ENCODE measurements at regions not wholly inside any gene's neighbourhood (a gene's known extent, or its start where the extent isn't known, plus 50 kb on each side); places are given as distances from the start of the nearest gene placed in this dataset.
"Not testable (repeated sequence)": the region's sequence is repeated elsewhere in the genome, so short reads cannot be mapped to it uniquely, and the experiment has no call there.

DNA sequence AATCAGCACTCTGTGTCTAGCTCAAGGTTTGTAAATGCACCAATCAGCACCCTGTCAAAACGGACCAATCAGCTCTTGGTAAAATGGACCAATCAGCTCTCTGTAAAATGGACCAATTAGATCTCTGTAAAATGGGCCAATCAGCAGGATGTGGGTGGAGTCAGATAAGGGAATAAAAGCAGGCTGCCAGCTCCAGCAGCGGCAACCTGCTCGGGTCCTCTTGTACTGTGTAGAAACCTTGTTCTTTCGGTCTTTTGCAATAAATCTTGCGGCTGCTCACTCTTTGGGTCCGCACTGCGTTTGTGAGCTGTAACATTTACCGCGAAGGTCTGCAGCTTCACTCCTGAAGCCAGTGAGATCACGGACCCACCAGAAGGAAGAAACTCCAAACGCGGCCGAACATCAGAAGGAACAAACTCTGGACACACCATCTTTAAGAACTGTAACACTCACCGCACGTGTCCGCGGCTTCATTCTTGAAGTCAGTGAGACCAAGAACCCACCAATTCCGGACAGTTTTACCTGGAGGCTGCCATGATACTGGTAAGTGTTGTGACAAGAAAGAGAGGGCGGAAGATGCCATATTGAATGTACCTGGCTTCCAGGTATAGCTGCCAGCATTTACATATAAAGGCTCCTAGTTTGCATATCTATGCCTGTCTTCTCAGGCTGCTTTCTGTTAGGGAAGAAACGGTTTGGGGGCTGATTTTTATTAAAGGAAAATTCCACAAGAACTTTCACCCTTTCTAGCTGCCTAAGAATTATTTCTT, 758.5 kb upstream of the CTNND2 start:
- Histone ChIP-seq H3K36me3 (ENCODE audit: control insufficient read depth in 2 of 2, insufficient read depth in 2 of 2, low read length in 1 of 2) (no peaks in the 10 kb centered on the region), H3K27ac (ENCODE audit: low read depth in 1 of 2, low read length in 1 of 2) (no peak overlapping the region), H3K4me3 (ENCODE audit: low read length in 2 of 2) (no peak overlapping the region), H3K9me3 (ENCODE audit: control insufficient read depth in 2 of 2, insufficient read depth in 1 of 2, low read length in 1 of 2) (peaks cover 0 to 19% of the 10 kb centered on the region in 2 donors), H3K27me3 (ENCODE audit: control insufficient read depth in 2 of 2, insufficient read depth in 1 of 2, low read length in 1 of 2) (no peaks in the 10 kb centered on the region), H3K4me1 (ENCODE audit: control insufficient read depth in 2 of 2, insufficient read depth in 2 of 2, low read length in 2 of 2) (no peaks in the 10 kb centered on the region)
- no peak for DNase-seq (ENCODE audit: low read depth in 6 of 9, low spot score in 9 of 9)
- 92% methylated on average over 20 of the region's 20 CpGs for WGBS

DNA sequence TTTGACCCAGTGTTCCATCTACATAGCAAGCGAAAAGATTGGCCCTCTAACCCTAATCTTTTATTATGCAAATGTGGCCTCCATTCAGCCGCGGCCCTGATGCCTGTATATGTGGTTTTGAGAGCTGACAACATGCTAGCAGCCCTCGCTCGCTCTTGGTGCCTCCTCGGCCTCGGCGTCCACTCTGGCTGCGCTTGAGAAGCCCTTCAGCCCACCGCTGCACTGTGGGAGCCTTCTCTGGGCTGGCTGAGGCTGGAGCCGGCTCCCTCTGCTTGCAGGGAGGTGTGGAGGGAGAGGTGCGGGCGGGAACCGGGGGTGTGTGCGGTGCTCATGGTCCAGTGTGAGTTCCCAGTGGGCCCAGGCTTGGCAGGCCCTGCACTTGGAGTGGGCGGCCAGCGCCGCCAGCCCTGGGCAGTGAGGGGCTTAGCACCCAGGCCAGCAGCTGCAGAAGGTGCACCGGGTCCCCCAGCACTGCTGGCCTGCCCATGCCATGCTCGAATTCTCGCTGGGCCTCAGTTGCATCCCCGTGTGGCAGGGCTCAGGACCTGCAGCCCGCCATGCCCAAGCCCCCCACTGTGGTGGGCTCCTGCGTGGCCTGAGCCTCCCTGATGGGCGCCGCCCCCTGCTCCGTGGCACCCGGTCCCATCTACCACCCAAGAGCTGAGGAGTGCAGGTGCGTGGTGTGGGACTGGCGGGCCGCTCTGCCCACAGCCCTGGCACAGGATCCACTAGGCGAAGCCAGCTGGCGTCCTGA, 757.5 kb upstream of the CTNND2 start:
- no peaks in the 10 kb centered on the region for H3K36me3 ChIP-seq (ENCODE audit: control insufficient read depth in 2 of 2, insufficient read depth in 2 of 2, low read length in 1 of 2)
- peaks cover 0 to 19% of the 10 kb centered on the region in 2 donors for H3K9me3 ChIP-seq (ENCODE audit: control insufficient read depth in 2 of 2, insufficient read depth in 1 of 2, low read length in 1 of 2)
- no peaks in the 10 kb centered on the region for H3K4me1 ChIP-seq (ENCODE audit: control insufficient read depth in 2 of 2, insufficient read depth in 2 of 2, low read length in 2 of 2)
- DNase-seq (ENCODE audit: low read depth in 6 of 9, low spot score in 9 of 9) = no peak
- H3K27ac ChIP-seq (ENCODE audit: low read depth in 1 of 2, low read length in 1 of 2) = no peak overlapping the region
- H3K4me3 ChIP-seq (ENCODE audit: low read length in 2 of 2) = no peak overlapping the region
- WGBS = 96% methylated on average over 33 of the region's 33 CpGs
- H3K27me3 ChIP-seq (ENCODE audit: control insufficient read depth in 2 of 2, insufficient read depth in 1 of 2, low read length in 1 of 2) = no peaks in the 10 kb centered on the region

DNA sequence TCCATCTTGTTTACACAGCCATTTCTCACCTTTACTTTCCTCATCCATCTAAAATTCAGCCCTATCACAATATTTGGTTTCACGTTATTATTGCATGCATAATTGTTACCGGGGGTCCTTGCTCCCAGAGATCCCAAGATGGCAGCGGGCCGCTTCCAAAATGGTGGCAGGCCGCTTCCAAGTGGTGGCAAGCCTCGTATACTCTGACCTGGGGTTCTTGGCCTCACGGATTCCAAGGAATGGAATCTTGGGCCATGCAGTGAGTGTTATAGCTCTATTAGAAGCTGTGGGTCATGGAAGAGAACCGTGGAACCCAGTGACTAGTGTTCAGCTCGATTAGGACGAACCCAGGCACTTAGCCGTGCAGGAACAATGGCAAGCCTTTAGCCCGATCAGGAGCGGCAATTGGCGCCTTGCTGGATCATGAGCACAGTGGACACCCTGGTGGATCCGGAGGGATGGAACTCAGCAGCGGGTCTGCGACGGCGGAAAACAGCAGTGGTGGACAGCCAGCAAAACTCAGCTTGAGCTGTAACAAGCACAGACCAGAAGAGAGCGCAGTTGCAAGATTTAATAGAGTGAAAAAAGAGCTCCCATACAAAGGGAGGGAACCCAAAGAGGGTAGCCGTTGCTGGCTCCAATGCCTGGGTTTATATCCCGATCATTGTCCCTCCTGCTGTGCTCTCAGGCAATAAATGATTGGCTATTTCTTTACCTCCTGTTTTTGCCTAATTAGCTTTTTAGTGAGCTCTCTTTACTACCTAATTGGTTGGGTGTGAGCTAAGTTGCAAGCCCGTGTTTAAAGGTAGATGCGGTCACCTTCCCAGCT, 756.2 kb upstream of the CTNND2 start:
- not testable (repeated sequence) for H3K4me1 ChIP-seq (ENCODE audit: control insufficient read depth in 2 of 2, insufficient read depth in 2 of 2, low read length in 2 of 2); H3K36me3 ChIP-seq (ENCODE audit: control insufficient read depth in 2 of 2, insufficient read depth in 2 of 2, low read length in 1 of 2); H3K4me3 ChIP-seq (ENCODE audit: low read length in 2 of 2); H3K27ac ChIP-seq (ENCODE audit: low read depth in 1 of 2, low read length in 1 of 2); H3K27me3 ChIP-seq (ENCODE audit: control insufficient read depth in 2 of 2, insufficient read depth in 1 of 2, low read length in 1 of 2); DNase-seq (ENCODE audit: low read depth in 6 of 9, low spot score in 9 of 9)
- peaks cover 0 to 19% of the 10 kb centered on the region in 2 donors for H3K9me3 ChIP-seq (ENCODE audit: control insufficient read depth in 2 of 2, insufficient read depth in 1 of 2, low read length in 1 of 2)
- 94% methylated on average over 24 of the region's 24 CpGs for WGBS

DNA sequence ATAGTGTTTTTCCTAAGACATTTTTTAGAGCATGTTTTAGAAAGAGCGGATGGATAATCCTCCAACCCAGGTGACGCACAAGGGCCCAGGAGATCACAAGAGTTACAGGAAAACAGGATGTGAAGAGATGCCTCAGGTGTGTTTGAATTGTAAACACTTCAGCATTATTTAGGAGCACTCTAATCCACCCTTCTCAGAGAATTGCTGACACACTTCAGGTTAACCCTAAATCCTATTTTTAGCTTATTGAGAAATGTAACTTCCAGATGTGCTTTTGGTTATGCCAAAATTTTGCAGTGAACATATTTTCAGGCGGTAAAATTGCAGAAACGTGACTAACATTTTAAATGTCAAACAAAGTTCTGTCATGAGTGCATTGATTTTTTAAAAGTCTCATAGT, 755.4 kb upstream of the CTNND2 start:
- no peak overlapping the region for H3K4me3 ChIP-seq (ENCODE audit: low read length in 2 of 2)
- WGBS = 96% methylated on average over 4 of the region's 4 CpGs
- H3K9me3 ChIP-seq (ENCODE audit: control insufficient read depth in 2 of 2, insufficient read depth in 1 of 2, low read length in 1 of 2) = peaks cover 0 to 19% of the 10 kb centered on the region in 2 donors
- H3K36me3 ChIP-seq (ENCODE audit: control insufficient read depth in 2 of 2, insufficient read depth in 2 of 2, low read length in 1 of 2) = no peaks in the 10 kb centered on the region
- no peak overlapping the region for H3K27ac ChIP-seq (ENCODE audit: low read depth in 1 of 2, low read length in 1 of 2)
- no peaks in the 10 kb centered on the region for H3K4me1 ChIP-seq (ENCODE audit: control insufficient read depth in 2 of 2, insufficient read depth in 2 of 2, low read length in 2 of 2)
- no peaks in the 10 kb centered on the region for H3K27me3 ChIP-seq (ENCODE audit: control insufficient read depth in 2 of 2, insufficient read depth in 1 of 2, low read length in 1 of 2)
- DNase-seq (ENCODE audit: low read depth in 6 of 9, low spot score in 9 of 9) = no peak

DNA sequence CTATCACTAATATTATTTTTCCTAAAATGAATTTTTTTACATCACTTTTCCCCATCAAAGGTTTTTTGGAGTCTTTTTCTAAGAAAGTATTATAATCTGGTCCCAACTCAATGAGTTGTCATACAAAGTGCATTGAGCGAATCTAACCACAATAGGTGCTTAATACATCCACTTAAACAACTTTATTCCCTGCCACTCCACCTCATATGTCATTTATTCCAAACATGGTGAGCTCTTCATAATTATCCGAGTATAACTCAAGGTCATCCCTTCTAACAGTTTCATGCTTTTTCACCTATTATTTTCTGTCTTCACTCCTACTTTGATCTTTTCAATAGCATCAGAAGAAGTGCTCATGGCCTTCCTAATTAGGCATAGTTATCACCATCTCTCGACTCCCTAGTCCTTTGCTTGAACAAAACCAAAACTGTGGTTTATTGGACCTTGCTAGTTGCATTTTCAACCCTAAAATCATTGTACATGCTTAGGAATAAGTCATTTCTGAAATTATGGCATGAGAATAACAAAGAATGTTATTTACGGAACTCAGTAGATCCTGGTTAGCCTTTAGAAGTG, 754.7 kb upstream of the CTNND2 start:
- Histone ChIP-seq H3K4me1 (ENCODE audit: control insufficient read depth in 2 of 2, insufficient read depth in 2 of 2, low read length in 2 of 2) (no peaks in the 10 kb centered on the region), H3K4me3 (ENCODE audit: low read length in 2 of 2) (no peak overlapping the region), H3K36me3 (ENCODE audit: control insufficient read depth in 2 of 2, insufficient read depth in 2 of 2, low read length in 1 of 2) (no peaks in the 10 kb centered on the region), H3K9me3 (ENCODE audit: control insufficient read depth in 2 of 2, insufficient read depth in 1 of 2, low read length in 1 of 2) (peaks cover 0 to 19% of the 10 kb centered on the region in 2 donors), H3K27me3 (ENCODE audit: control insufficient read depth in 2 of 2, insufficient read depth in 1 of 2, low read length in 1 of 2) (no peaks in the 10 kb centered on the region), H3K27ac (ENCODE audit: low read depth in 1 of 2, low read length in 1 of 2) (no peak overlapping the region)
- DNase-seq (ENCODE audit: low read depth in 6 of 9, low spot score in 9 of 9) = no peak
- WGBS = 86% methylated on average over 4 of the region's 4 CpGs

DNA sequence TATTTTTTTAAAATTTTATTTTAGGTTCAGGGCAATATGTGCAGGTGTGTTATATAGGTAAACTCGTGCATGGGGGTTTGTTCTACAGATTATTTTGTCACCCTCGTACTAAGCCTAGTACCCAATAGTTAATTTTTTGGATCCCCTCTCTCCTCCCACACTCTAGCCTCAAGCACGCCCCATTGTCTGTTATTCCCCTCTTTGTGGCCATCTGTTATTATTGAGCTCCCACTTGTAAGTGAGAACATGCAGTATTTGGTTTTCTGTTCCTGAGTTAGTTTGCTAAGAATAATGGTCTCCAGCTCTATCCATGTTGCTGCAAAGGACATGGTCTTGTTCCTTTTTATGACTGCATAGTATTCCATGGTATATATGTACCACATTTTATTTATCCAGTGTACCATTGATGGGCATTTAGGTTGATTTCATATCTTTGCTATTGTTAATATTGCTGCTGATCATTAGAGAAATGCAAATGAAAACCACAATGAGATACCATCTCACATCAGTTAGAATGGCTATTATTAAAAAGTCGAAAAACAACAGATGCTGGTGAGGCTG, 753.7 kb upstream of the CTNND2 start:
- 89% methylated on average over 4 of the region's 4 CpGs for WGBS
- DNase-seq (ENCODE audit: low read depth in 6 of 9, low spot score in 9 of 9); H3K4me1 ChIP-seq (ENCODE audit: control insufficient read depth in 2 of 2, insufficient read depth in 2 of 2, low read length in 2 of 2); H3K27me3 ChIP-seq (ENCODE audit: control insufficient read depth in 2 of 2, insufficient read depth in 1 of 2, low read length in 1 of 2); H3K27ac ChIP-seq (ENCODE audit: low read depth in 1 of 2, low read length in 1 of 2); H3K4me3 ChIP-seq (ENCODE audit: low read length in 2 of 2); H3K36me3 ChIP-seq (ENCODE audit: control insufficient read depth in 2 of 2, insufficient read depth in 2 of 2, low read length in 1 of 2): not testable (repeated sequence)
- peaks cover 0 to 19% of the 10 kb centered on the region in 2 donors for H3K9me3 ChIP-seq (ENCODE audit: control insufficient read depth in 2 of 2, insufficient read depth in 1 of 2, low read length in 1 of 2)

DNA sequence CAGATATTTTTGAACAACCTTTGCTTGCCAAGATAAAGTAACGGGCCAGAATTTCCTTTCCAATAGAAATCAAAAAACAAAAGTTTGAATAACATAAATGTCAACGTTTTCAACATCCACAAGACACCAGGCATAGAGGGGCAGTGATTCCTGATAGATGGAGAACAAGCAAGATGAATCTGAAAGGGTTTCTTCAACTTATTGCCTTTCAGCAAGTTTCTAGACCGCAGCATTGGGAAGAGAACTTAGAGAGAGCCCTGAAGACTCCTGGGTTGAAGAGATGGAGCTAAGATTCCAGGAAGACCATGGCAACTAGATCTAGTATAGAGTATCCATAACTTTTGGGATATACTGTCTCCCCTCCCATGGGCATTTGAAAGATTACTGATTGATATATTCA, 751.4 kb upstream of the CTNND2 start:
- H3K27me3 ChIP-seq (ENCODE audit: control insufficient read depth in 2 of 2, insufficient read depth in 1 of 2, low read length in 1 of 2) = no peaks in the 10 kb centered on the region
- H3K27ac ChIP-seq (ENCODE audit: low read depth in 1 of 2, low read length in 1 of 2) = no peak overlapping the region
- H3K4me3 ChIP-seq (ENCODE audit: low read length in 2 of 2) = no peak overlapping the region
- WGBS = 82% methylated on average over 3 of the region's 3 CpGs
- no peaks in the 10 kb centered on the region for H3K36me3 ChIP-seq (ENCODE audit: control insufficient read depth in 2 of 2, insufficient read depth in 2 of 2, low read length in 1 of 2)
- H3K9me3 ChIP-seq (ENCODE audit: control insufficient read depth in 2 of 2, insufficient read depth in 1 of 2, low read length in 1 of 2) = peaks cover 0 to 4% of the 10 kb centered on the region in 2 donors
- DNase-seq (ENCODE audit: low read depth in 6 of 9, low spot score in 9 of 9) = no peak
- no peaks in the 10 kb centered on the region for H3K4me1 ChIP-seq (ENCODE audit: control insufficient read depth in 2 of 2, insufficient read depth in 2 of 2, low read length in 2 of 2)

DNA sequence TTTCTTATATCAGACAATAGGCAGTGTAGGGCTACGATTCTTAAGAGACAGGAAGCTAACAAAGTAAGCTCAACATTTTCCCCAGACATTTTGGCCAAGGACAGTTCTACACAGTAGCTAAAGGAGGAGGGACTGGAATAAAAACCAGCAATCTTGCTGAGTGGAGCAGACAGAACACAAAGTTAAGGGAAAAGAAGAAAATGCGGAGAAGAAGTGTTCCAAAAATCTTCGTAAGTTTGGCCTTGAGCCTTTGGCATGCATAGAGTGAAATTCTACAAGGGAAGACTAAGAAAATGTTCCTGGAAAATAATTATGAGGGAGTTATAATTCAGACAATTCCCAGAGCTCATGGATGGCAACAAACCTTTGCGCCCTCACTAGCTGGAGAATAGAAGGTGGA, 748.0 kb upstream of the CTNND2 start:
- DNase-seq (ENCODE audit: low read depth in 6 of 9, low spot score in 9 of 9) = no peak
- WGBS = 91% methylated on average over 4 of the region's 4 CpGs

More for the DNA sequence above, 748.0 kb upstream of the CTNND2 start:
- Histone ChIP-seq H3K4me1 (ENCODE audit: control insufficient read depth in 2 of 2, insufficient read depth in 2 of 2, low read length in 2 of 2) (no peaks in the 10 kb centered on the region), H3K4me3 (ENCODE audit: low read length in 2 of 2) (no peak overlapping the region), H3K9me3 (ENCODE audit: control insufficient read depth in 2 of 2, insufficient read depth in 1 of 2, low read length in 1 of 2) (no peaks in the 10 kb centered on the region), H3K36me3 (ENCODE audit: control insufficient read depth in 2 of 2, insufficient read depth in 2 of 2, low read length in 1 of 2) (no peaks in the 10 kb centered on the region), H3K27me3 (ENCODE audit: control insufficient read depth in 2 of 2, insufficient read depth in 1 of 2, low read length in 1 of 2) (no peaks in the 10 kb centered on the region), H3K27ac (ENCODE audit: low read depth in 1 of 2, low read length in 1 of 2) (no peak overlapping the region)

Data from thymus (tissue), 11 donors.